CD4-positive, alpha-beta T cell (primary cell): ENCODE measurements at regions not wholly inside any gene's neighbourhood (a gene's known extent, or its start where the extent isn't known, plus 50 kb on each side); places are given as distances from the start of the nearest gene placed in this dataset.

Experiments
- ATAC-seq: fragments of 200-7000 bp; cut with Tn5 transposase; one replicate; pipeline ENCODE4 v1.10.0; 2022; ENCODE audit warnings: mild to moderate bottlenecking; ENCODE audit not compliant: poor library complexity
- CTCF ChIA-PET: fragments of 350-600 bp; sonication (Branson Sonifier 250); formaldehyde crosslinking; loops from one replicate; lab custom pipeline; 2021; ENCODE audit warnings: antibody characterized with exemption, inconsistent platforms; lab: Charles Lee
- POLR2A ChIA-PET: fragments of 350-600 bp; sonication (Branson Sonifier 250); formaldehyde crosslinking; loops from one replicate; lab custom pipeline; 2021; ENCODE audit warnings: antibody characterized with exemption, inconsistent platforms; lab: Charles Lee
- DNase-seq, 14 experiments: peaks; one replicate each; pipeline ENCODE4 v3.0.0-alpha.2; 2013 to 2020; ENCODE audit warnings: mixed read lengths in 2 of 14
- H3K27ac ChIP-seq, 2 donors: one replicate each; pipeline versions ENCODE4 v1.5.1 to v1.7.0; 2013; ENCODE audit warnings: low read length in 2 of 2, low read depth in 1 of 2, mild to moderate bottlenecking in 1 of 2
- H3K27me3 ChIP-seq, 2 experiments: 1 replicate in 1 of 2; 2 replicates in 1 of 2; pipeline versions ENCODE4 v1.6.1 to v1.7.0; 2013; ENCODE audit warnings: low read length in 2 of 2, control low read depth in 1 of 2, mild to moderate bottlenecking in 1 of 2, moderate library complexity in 1 of 2; ENCODE audit not compliant: insufficient read depth in 2 of 2, control insufficient read depth in 1 of 2
- H3K36me3 ChIP-seq: one replicate; pipeline ENCODE4 v1.6.1; 2013; ENCODE audit warnings: low read length, control low read depth; ENCODE audit not compliant: insufficient read depth
- H3K4me1 ChIP-seq: one replicate; pipeline ENCODE4 v1.6.1; 2013; ENCODE audit warnings: low read length, control low read depth; ENCODE audit not compliant: insufficient read depth
- H3K4me3 ChIP-seq: one replicate; pipeline ENCODE4 v1.5.1; 2013; ENCODE audit warnings: mild to moderate bottlenecking, low read length, moderate library complexity
- H3K9me3 ChIP-seq, 2 experiments: 1 replicate in 1 of 2; 2 replicates in 1 of 2; pipeline versions ENCODE4 v1.6.1 to v1.7.0; 2013; ENCODE audit warnings: low read length in 2 of 2, mild to moderate bottlenecking in 2 of 2, control low read depth in 1 of 2, moderate library complexity in 1 of 2; ENCODE audit not compliant: control insufficient read depth in 1 of 2, insufficient read depth in 1 of 2
- H3K27ac Mint-ChIP-seq: one replicate; pipeline ENCODE4 v1.8.0; 2020; ENCODE audit warnings: mixed read lengths
- H3K27me3 Mint-ChIP-seq: one replicate; pipeline ENCODE4 v1.8.0; 2021; ENCODE audit warnings: mixed read lengths
- H3K36me3 Mint-ChIP-seq: one replicate; pipeline ENCODE4 v1.8.0; 2021; ENCODE audit warnings: low read depth, mixed read lengths
- H3K4me1 Mint-ChIP-seq: one replicate; pipeline ENCODE4 v1.8.0; 2021; ENCODE audit warnings: low read depth, mixed read lengths
- H3K4me3 Mint-ChIP-seq: one replicate; pipeline ENCODE4 v1.8.0; 2020; ENCODE audit warnings: mild to moderate bottlenecking, mixed read lengths
- H3K9me3 Mint-ChIP-seq: one replicate; pipeline ENCODE4 v1.8.0; 2020; ENCODE audit warnings: mixed read lengths
- CTCF ChIP-seq: fragments of 200-600 bp; IDR thresholded peaks from one replicate; pipeline ENCODE4 v1.8.0; 2022; ENCODE audit warnings: antibody characterized with exemption, mild to moderate bottlenecking
- intact Hi-C, 2 experiments: fragments of 100-400 bp; cut with DNase I in 1 of 2; cut with micrococcal nuclease in 1 of 2; formaldehyde crosslinking; loops; one replicate each; pipeline versions ENCODE4 v1.15.1 to v1.9.0; 2023 to 2025; cut with DNase I, micrococcal nuclease

DNA sequence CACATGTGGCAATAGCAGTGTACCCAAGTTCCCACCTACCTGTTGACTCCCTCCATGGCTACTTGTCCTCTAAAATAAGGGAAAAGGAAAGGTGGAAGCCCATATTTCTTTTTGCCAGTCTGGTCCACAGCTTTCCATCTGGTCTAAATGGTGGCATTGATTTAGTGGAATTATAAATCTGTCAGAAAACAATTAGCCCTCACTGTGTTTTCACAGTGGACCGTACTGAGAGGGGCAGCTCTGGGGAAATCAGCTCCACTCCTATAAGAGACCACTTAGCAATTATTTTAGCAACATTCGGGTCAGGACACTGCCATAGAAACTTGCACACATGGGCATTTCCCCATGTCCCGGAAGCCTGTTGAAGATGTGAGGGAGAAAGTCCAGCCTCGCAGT, 653.4 kb upstream of the MARCKS start:
- Histone ChIP-seq H3K36me3 (no peaks in the 10 kb centered on the region), H3K9me3 (peaks cover 0 to 4% of the 10 kb centered on the region in 2 experiments), H3K4me3 (no peak overlapping the region), H3K27ac (no peak overlapping the region), H3K4me1 (no peaks in the 10 kb centered on the region), H3K27me3 (no peaks in the 10 kb centered on the region)
- no peaks in the 10 kb centered on the region for H3K27me3 Mint-ChIP-seq
- ATAC-seq (no peak), DNase-seq (no peak)
- H3K4me1 Mint-ChIP-seq = no peaks in the 10 kb centered on the region
- intact Hi-C loops = no loop called here
- no peaks in the 10 kb centered on the region for H3K36me3 Mint-ChIP-seq
- no peaks in the 10 kb centered on the region for H3K9me3 Mint-ChIP-seq
- TF ChIP-seq CTCF = no peak
- CTCF ChIA-PET = interaction anchor here (1.3 kb wide), 1 partner anchor 20 kb away, joined by 3 read pairs; no protein-coding TSS in a partner anchor
- POLR2A ChIA-PET = no interaction called here
- H3K4me3 Mint-ChIP-seq = no peak overlapping the region
- H3K27ac Mint-ChIP-seq = no peak overlapping the region

DNA sequence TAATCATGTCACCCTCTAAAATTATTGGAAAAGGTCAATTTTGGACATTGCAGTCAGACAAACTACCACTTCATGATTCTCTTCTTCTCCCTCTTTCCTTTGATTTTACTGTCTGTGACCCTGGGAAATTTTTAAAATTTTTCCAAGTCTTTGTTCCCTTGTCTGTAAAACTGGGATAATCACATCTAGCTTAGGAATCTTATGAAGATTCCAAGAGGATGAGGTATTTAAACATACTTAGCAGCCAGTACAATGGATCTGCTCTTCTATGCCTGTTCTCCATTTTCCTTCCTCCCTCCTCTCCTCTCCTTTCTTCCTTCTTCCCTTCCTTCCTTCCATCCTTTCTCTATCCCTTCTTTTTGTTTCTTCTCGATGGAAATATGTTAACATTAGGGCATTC, 651.6 kb upstream of the MARCKS start:
- ATAC-seq (no peak), DNase-seq (no peak)
- H3K4me3 ChIP-seq = no peak overlapping the region
- Mint-ChIP-seq H3K4me3 (no peak overlapping the region), H3K9me3 (no peaks in the 10 kb centered on the region), H3K36me3 (no peaks in the 10 kb centered on the region), H3K27me3 (no peaks in the 10 kb centered on the region), H3K4me1 (no peaks in the 10 kb centered on the region), H3K27ac (no peak overlapping the region)
- ChIA-PET POLR2A (no interaction called here), CTCF (no interaction called here)
- no peaks in the 10 kb centered on the region for H3K27me3 ChIP-seq
- H3K36me3 ChIP-seq = no peaks in the 10 kb centered on the region
- no peaks in the 10 kb centered on the region for H3K4me1 ChIP-seq
- no peak overlapping the region for H3K27ac ChIP-seq
- H3K9me3 ChIP-seq = peaks cover 0 to 4% of the 10 kb centered on the region in 2 experiments
- no peak for TF ChIP-seq CTCF
- intact Hi-C loops = no loop called here

DNA sequence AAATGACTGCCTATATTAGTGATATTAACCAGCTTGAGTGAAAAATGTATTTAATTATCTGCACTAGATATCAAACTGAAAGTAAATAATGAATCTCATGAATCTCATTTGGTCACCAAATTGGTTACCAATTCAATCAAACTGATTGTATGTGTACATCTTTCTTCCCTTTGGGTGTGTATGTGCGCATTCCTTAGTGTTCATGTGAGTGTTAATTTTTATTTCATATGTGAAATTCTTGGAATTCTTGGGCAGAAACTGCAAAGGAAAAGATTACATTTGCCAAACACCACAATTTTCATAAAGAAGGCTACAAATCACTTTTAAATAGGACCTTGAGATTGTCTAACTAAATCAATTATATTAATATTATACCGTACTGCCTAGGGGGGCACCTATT, 648.4 kb upstream of the MARCKS start:
- Mint-ChIP-seq H3K9me3 (peaks cover 5% of the 10 kb centered on the region), H3K4me3 (no peak overlapping the region), H3K4me1 (no peaks in the 10 kb centered on the region), H3K27ac (no peak overlapping the region), H3K27me3 (no peaks in the 10 kb centered on the region), H3K36me3 (no peaks in the 10 kb centered on the region)
- POLR2A ChIA-PET = no interaction called here
- ATAC-seq (no peak), DNase-seq (no peak)
- TF ChIP-seq CTCF = no peak
- Histone ChIP-seq H3K4me3 (no peak overlapping the region), H3K9me3 (peaks cover 0 to 4% of the 10 kb centered on the region in 2 experiments), H3K36me3 (no peaks in the 10 kb centered on the region), H3K27me3 (no peaks in the 10 kb centered on the region), H3K27ac (no peak overlapping the region), H3K4me1 (no peaks in the 10 kb centered on the region)
- CTCF ChIA-PET = no interaction called here
- intact Hi-C loops = no loop called here
